PC-9 (cell line): ENCODE measurements at regions not wholly inside any gene's neighbourhood (a gene's known extent, or its start where the extent isn't known, plus 50 kb on each side); places are given as distances from the start of the nearest gene placed in this dataset.

Experiments
- BruUV-seq: library from RNA; stranded (reverse); fragments of 400-500 nt; replicated peaks from 2 replicates; lab custom pipeline; 2021; lab: Mats Ljungman, UMichigan
- CTCF ChIA-PET: fragments of 300-600 bp; sonication (Branson Sonifier 250); formaldehyde crosslinking; loops from one replicate; lab custom pipeline; 2022; ENCODE audit warnings: antibody characterized with exemption; lab: Charles Lee
- POLR2A ChIA-PET: fragments of 300-600 bp; sonication (Branson Sonifier 250); formaldehyde crosslinking; loops from one replicate; lab custom pipeline; 2022; ENCODE audit warnings: antibody characterized with exemption; ENCODE audit not compliant: unreplicated experiment; lab: Charles Lee
- DNase-seq, 2 experiments: peaks; one replicate each; pipeline versions ENCODE4 v3.0.0 to v3.0.0-alpha.2; 2015 to 2022; ENCODE audit warnings: mixed read lengths in 1 of 2
- H2AFZ ChIP-seq: fragments of 200-600 bp; sonication (generic); 2 replicates; pipeline ENCODE4 v1.8.1; 2017; ENCODE audit warnings: antibody characterized with exemption
- H3F3A ChIP-seq: fragments of 200-600 bp; sonication (generic); 2 replicates; pipeline ENCODE4 v1.8.1; 2017; ENCODE audit warnings: antibody characterized with exemption, mild to moderate bottlenecking, low read depth; ENCODE audit not compliant: insufficient read depth
- H3K27ac ChIP-seq: fragments of 200-600 bp; sonication (generic); 2 replicates; pipeline ENCODE4 v1.6.1; 2016; ENCODE audit warnings: mixed run types
- H3K27me3 ChIP-seq: fragments of 200-600 bp; sonication (generic); 2 replicates; pipeline ENCODE4 v1.6.1; 2016; ENCODE audit warnings: low read depth, mixed run types; ENCODE audit not compliant: insufficient read depth
- H3K36me3 ChIP-seq: fragments of 200-600 bp; sonication (generic); 2 replicates; pipeline ENCODE4 v1.6.1; 2016; ENCODE audit warnings: low read depth, mixed run types
- H3K4me1 ChIP-seq: fragments of 200-600 bp; sonication (generic); replicated peaks from 2 replicates; pipeline ENCODE4 v1.6.1; 2016; ENCODE audit warnings: mixed run types; ENCODE audit not compliant: insufficient read depth
- H3K4me2 ChIP-seq: fragments of 200-600 bp; sonication (generic); 2 replicates; pipeline ENCODE4 v1.6.1; 2017; ENCODE audit warnings: mixed run types
- H3K4me3 ChIP-seq: fragments of 200-600 bp; sonication (generic); 2 replicates; pipeline ENCODE4 v1.6.1; 2016; ENCODE audit warnings: mixed run types
- H3K79me2 ChIP-seq: fragments of 200-600 bp; sonication (generic); 2 replicates; pipeline ENCODE4 v1.6.1; 2017; ENCODE audit warnings: low read depth, mixed run types
- H3K9me2 ChIP-seq: fragments of 200-600 bp; sonication (generic); 2 replicates; pipeline ENCODE4 v1.8.1; 2017; ENCODE audit warnings: mild to moderate bottlenecking; ENCODE audit not compliant: insufficient read depth
- H3K9me3 ChIP-seq: fragments of 200-600 bp; sonication (generic); 2 replicates; pipeline ENCODE4 v1.8.1; 2016; ENCODE audit warnings: low read depth; ENCODE audit not compliant: insufficient read depth
- H4K20me1 ChIP-seq: fragments of 200-600 bp; sonication (generic); 2 replicates; pipeline ENCODE4 v1.8.1; 2017; ENCODE audit not compliant: insufficient read depth
- EZH2 ChIP-seq: fragments of 200-600 bp; sonication (generic); IDR thresholded peaks from 2 replicates; pipeline ENCODE4 v1.8.0; 2017; ENCODE audit warnings: antibody characterized with exemption, low read depth
- intact Hi-C: fragments of 100-400 bp; cut with micrococcal nuclease; formaldehyde crosslinking; loops from one replicate; pipeline ENCODE4 v1.10.0; 2022; ENCODE audit not compliant: unreplicated experiment
- TF ChIP-seq, protein P1 (sequence below): fragments of 200-600 bp; sonication (generic); conservative IDR thresholded peaks from 2 replicates; pipeline ENCODE4 v1.6.1; 2017; ENCODE audit warnings: mixed run types, antibody characterized with exemption, mild to moderate bottlenecking, moderate library complexity

DNA sequence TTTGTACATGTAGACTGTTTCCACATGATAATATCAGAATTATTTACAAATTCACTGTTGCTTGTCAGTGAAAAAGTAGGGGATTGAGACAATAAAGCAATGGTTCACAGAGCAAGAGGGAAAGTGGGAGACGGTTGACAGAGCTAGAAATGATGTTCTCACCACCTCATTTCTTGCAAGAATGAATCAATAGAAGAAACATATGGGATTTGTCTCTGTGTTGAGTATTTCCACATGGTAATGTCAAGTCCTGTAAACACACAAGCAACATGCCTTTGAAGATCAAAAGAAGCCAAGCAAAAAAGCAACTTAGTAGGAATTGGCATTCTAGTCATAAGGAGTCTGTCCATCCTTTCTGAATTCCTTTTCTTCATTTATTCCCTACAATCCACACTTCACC, 1806.6 kb upstream of the AGA start:
- H3K27me3 ChIP-seq: no peaks in the 10 kb centered on the region
- no peaks in the 10 kb centered on the region for H3K36me3 ChIP-seq
- no peak overlapping the region for H3K4me2 ChIP-seq
- no peaks in the 10 kb centered on the region for H3K4me1 ChIP-seq
- no peaks in the 10 kb centered on the region for H3K79me2 ChIP-seq
- no peaks in the 10 kb centered on the region for H3F3A ChIP-seq
- H3K9me3 ChIP-seq: no peaks in the 10 kb centered on the region
- H3K4me3 ChIP-seq: no peak overlapping the region
- ChIA-PET POLR2A (no interaction called here), CTCF (no interaction called here)
- BruUV-seq: no TSS peak
- H3K9me2 ChIP-seq: no peaks in the 10 kb centered on the region
- H3K27ac ChIP-seq: no peak overlapping the region
- intact Hi-C loops: no loop called here
- no peak for DNase-seq
- H4K20me1 ChIP-seq: no peaks in the 10 kb centered on the region
- no peak overlapping the region for H2AFZ ChIP-seq
- TF ChIP-seq, protein P1, sequence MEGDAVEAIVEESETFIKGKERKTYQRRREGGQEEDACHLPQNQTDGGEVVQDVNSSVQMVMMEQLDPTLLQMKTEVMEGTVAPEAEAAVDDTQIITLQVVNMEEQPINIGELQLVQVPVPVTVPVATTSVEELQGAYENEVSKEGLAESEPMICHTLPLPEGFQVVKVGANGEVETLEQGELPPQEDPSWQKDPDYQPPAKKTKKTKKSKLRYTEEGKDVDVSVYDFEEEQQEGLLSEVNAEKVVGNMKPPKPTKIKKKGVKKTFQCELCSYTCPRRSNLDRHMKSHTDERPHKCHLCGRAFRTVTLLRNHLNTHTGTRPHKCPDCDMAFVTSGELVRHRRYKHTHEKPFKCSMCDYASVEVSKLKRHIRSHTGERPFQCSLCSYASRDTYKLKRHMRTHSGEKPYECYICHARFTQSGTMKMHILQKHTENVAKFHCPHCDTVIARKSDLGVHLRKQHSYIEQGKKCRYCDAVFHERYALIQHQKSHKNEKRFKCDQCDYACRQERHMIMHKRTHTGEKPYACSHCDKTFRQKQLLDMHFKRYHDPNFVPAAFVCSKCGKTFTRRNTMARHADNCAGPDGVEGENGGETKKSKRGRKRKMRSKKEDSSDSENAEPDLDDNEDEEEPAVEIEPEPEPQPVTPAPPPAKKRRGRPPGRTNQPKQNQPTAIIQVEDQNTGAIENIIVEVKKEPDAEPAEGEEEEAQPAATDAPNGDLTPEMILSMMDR: no peak
- TF ChIP-seq EZH2: no peak

DNA sequence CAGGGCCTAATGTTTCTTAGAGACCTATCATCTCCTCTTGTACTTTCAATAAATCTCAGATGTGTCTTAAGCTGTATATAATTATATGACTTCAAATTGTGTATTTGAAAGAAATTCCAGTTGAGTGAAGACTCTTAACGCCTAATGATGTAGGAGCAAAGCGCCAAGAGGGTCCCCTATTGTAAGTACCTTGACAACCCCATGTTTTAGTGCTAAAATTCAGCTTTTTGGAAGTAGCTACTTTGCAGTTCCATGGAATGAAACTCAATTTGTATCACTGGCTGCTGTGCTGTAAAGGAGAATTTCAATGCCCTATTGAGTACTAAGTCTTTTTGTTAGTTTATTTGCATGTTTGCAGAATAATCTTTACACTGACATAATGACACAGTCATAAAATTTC, 1826.6 kb upstream of the AGA start:
- Histone ChIP-seq H3K27me3 (no peaks in the 10 kb centered on the region), H3K9me2 (no peaks in the 10 kb centered on the region), H4K20me1 (no peaks in the 10 kb centered on the region), H3K4me3 (no peak overlapping the region), H3K4me1 (no peaks in the 10 kb centered on the region), H3K9me3 (no peaks in the 10 kb centered on the region), H3K79me2 (no peaks in the 10 kb centered on the region), H3F3A (no peaks in the 10 kb centered on the region), H3K4me2 (no peak overlapping the region), H3K27ac (no peak overlapping the region), H2AFZ (no peak overlapping the region), H3K36me3 (no peaks in the 10 kb centered on the region)
- intact Hi-C loops: no loop called here
- no TSS peak for BruUV-seq
- ChIA-PET CTCF (no interaction called here), POLR2A (no interaction called here)
- TF ChIP-seq EZH2: no peak
- TF ChIP-seq, protein P1: no peak
- no peak for DNase-seq

DNA sequence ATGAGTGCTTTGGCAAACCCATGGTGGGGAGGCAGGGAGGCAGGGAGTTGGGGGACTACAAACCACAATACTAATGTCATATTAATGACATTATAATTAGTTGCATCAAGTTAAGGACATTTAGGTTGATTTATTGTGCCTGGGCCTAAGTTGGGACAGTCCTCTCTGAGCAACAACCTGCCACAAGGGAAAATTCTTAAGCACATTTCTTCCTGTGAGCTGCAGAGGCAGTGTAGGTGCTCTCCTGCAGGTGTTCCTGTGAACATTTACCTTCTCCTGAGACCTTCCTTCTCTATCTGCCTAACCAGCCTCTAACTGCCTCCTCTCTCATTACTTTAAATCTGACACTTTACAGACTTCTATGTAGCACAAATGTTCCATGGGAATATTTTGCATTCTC, 1830.0 kb upstream of the AGA start:
- no peak for TF ChIP-seq EZH2
- TF ChIP-seq, protein P1: no peak
- Histone ChIP-seq H3K27me3 (no peaks in the 10 kb centered on the region), H4K20me1 (no peaks in the 10 kb centered on the region), H3K79me2 (no peaks in the 10 kb centered on the region), H3K36me3 (no peaks in the 10 kb centered on the region), H3K27ac (no peak overlapping the region), H3K4me3 (no peak overlapping the region), H3K9me2 (no peaks in the 10 kb centered on the region), H3F3A (no peaks in the 10 kb centered on the region), H3K9me3 (no peaks in the 10 kb centered on the region), H3K4me2 (no peak overlapping the region), H3K4me1 (no peaks in the 10 kb centered on the region), H2AFZ (no peak overlapping the region)
- DNase-seq: no peak
- no TSS peak for BruUV-seq
- intact Hi-C loops: no loop called here
- ChIA-PET CTCF (no interaction called here), POLR2A (no interaction called here)
